ENCODE measurements at regions not wholly inside any gene's neighbourhood (a gene's known extent, or its start where the extent isn't known, plus 50 kb on each side); places are given as distances from the start of the nearest gene placed in this dataset.

GRCh38 chr10:90168244-90168643 lies 466.9 kb downstream of the KIF20B start:
- no peak overlapping the region for H3K27ac Mint-ChIP-seq
- ATAC-seq, result no peak

GRCh38 chr10:90171014-90171722 lies 469.8 kb downstream of the KIF20B start:
- Mint-ChIP-seq H3K27me3 (peaks cover 2% of the 10 kb centered on the region), H3K4me1 (no peaks in the 10 kb centered on the region), H3K9me3 (no peaks in the 10 kb centered on the region), H3K36me3 (ENCODE audit: low read depth) (no peaks in the 10 kb centered on the region), H3K4me3 (no peak overlapping the region), H3K27ac (no peak overlapping the region)
- ATAC-seq (no peak), DNase-seq (no peak)

More at GRCh38 chr10:90168244-90168643, 466.9 kb downstream of the KIF20B start:
- Mint-ChIP-seq H3K27me3 (peaks cover 2% of the 10 kb centered on the region), H3K9me3 (no peaks in the 10 kb centered on the region), H3K36me3 (ENCODE audit: low read depth) (no peaks in the 10 kb centered on the region), H3K4me3 (no peak overlapping the region), H3K4me1 (no peaks in the 10 kb centered on the region)
- DNase-seq, result no peak

- H3K9me3 Mint-ChIP-seq, result no peaks in the 10 kb centered on the region
- H3K27ac Mint-ChIP-seq, result no peak overlapping the region
- no peaks in the 10 kb centered on the region for H3K36me3 Mint-ChIP-seq (ENCODE audit: low read depth)
- H3K4me3 Mint-ChIP-seq, result no peak overlapping the region
- DNase-seq (no peak), ATAC-seq (no peak)
- no peaks in the 10 kb centered on the region for H3K4me1 Mint-ChIP-seq
- peaks cover 2% of the 10 kb centered on the region for H3K27me3 Mint-ChIP-seq
Observed at GRCh38 chr10:90174531-90174930, 473.1 kb downstream of the KIF20B start.

GRCh38 chr10:90175161-90175681 lies 473.8 kb downstream of the KIF20B start:
- DNase-seq, result no peak
- no peak overlapping the region for H3K4me3 Mint-ChIP-seq
- H3K27me3 Mint-ChIP-seq, result no peaks in the 10 kb centered on the region
- ATAC-seq, result no peak
- H3K9me3 Mint-ChIP-seq, result no peaks in the 10 kb centered on the region
- H3K36me3 Mint-ChIP-seq (ENCODE audit: low read depth), result no peaks in the 10 kb centered on the region
- H3K27ac Mint-ChIP-seq, result no peak overlapping the region
- H3K4me1 Mint-ChIP-seq, result no peaks in the 10 kb centered on the region

GRCh38 chr10:90179696-90180407 lies 478.5 kb downstream of the KIF20B start:
- Mint-ChIP-seq H3K27ac (no peak overlapping the region), H3K4me1 (no peaks in the 10 kb centered on the region), H3K4me3 (no peak overlapping the region), H3K9me3 (peaks cover 4% of the 10 kb centered on the region), H3K27me3 (no peaks in the 10 kb centered on the region), H3K36me3 (ENCODE audit: low read depth) (no peaks in the 10 kb centered on the region)
- no peak for ATAC-seq
- DNase-seq, result no peak

DNA sequence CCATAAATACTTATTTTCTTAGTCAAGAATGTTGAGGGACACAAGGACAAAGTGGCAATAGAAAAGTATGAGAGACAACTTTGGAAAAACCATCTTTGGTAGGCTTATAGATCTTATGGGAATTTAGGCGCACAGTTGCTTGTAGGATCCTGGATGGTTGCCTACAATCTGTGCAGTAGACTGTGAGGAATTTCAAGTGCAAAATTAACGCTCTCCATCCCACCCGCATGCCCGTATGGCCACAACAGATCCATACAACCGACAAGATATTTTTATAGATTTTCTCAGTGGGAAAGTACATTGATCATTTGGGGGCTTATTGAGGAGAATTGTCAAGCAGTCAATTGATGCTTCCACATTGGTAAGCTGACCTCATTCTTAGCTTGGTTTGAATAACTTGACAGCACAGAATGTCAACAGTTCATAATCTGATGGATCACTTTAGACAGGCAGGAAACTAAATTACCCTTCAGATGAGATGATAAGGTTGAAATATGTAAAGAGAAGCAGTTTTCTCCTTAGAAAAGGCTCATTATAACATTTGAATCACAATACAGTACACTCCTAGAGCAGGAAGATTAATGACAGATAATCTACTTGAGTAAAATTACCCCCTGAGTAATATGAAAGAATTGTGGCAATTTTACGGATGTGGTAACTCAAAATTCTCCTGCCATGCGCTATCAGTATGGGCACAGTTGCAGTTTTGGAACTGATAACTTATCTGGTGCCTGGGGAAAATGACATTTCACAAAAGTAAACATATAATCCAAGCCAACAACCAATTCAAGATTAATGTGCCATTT lies 479.7 kb downstream of the KIF20B start:
- ATAC-seq, result no peak
- Mint-ChIP-seq H3K27me3 (no peaks in the 10 kb centered on the region), H3K36me3 (ENCODE audit: low read depth) (no peaks in the 10 kb centered on the region), H3K9me3 (peaks cover 4% of the 10 kb centered on the region), H3K4me3 (no peak overlapping the region), H3K4me1 (no peaks in the 10 kb centered on the region), H3K27ac (no peak overlapping the region)
- DNase-seq, result no peak

DNA sequence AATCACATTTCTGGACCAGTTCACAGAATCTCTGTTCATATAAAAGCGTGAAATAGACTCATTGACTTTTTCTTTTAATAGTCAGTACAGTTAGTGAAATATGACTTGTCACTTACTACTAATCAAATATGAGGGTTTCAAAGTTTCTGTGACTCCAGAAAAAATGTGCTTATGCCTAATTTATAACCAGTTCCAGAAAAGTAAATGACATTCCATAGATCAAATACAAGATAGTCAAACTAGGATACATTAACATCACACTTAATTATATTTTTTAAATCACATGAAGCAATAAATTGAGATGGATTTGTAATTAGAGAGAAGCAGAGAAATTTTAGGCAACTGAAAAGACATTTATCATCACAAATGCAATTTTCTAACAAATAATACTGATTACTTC lies 491.4 kb downstream of the KIF20B start:
- H3K9me3 Mint-ChIP-seq, result peaks cover 4% of the 10 kb centered on the region
- H3K27me3 Mint-ChIP-seq, result no peaks in the 10 kb centered on the region
- no peak for ATAC-seq
- H3K4me3 Mint-ChIP-seq, result no peak overlapping the region
- H3K4me1 Mint-ChIP-seq, result no peaks in the 10 kb centered on the region
- H3K27ac Mint-ChIP-seq, result no peak overlapping the region
- H3K36me3 Mint-ChIP-seq (ENCODE audit: low read depth), result no peaks in the 10 kb centered on the region
- no peak for DNase-seq

DNA sequence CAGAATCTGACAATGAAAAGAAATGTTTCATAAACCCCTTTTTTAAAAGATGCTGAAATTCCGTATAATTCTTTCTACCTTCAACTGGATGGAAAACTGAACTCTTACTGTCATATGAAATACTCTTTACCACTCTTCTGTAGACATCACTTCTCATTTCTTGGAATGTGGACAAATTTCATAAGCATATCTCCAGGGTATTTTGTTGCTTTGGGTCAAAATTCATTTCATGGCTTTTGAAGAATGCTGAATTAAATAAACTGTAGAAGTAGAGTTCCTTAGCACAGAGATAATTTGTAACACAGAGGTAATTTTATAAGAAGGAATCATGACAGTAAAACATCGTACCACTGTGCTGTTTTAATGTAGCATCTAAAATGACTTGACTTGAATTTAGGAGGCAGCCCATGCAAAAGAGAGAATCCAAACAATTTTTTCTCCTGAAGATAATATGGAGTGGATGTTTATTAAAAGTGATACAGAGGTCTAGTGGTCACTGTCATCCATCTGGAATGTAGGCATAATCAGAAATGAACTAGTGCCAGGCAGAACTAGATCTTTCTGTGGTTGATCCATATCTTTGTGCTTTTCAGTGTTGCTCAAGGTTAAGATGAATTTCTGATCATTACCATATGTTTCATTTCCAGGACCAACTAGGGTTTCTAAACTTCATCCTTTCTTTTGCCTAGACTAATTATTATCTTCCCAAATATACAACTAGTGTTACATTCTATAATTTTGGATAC lies 492.0 kb downstream of the KIF20B start:
- Mint-ChIP-seq H3K27me3 (no peaks in the 10 kb centered on the region), H3K4me3 (no peak overlapping the region), H3K9me3 (peaks cover 4% of the 10 kb centered on the region), H3K27ac (no peak overlapping the region), H3K36me3 (ENCODE audit: low read depth) (no peaks in the 10 kb centered on the region), H3K4me1 (no peaks in the 10 kb centered on the region)
- ATAC-seq, result no peak
- DNase-seq, result no peak

DNA sequence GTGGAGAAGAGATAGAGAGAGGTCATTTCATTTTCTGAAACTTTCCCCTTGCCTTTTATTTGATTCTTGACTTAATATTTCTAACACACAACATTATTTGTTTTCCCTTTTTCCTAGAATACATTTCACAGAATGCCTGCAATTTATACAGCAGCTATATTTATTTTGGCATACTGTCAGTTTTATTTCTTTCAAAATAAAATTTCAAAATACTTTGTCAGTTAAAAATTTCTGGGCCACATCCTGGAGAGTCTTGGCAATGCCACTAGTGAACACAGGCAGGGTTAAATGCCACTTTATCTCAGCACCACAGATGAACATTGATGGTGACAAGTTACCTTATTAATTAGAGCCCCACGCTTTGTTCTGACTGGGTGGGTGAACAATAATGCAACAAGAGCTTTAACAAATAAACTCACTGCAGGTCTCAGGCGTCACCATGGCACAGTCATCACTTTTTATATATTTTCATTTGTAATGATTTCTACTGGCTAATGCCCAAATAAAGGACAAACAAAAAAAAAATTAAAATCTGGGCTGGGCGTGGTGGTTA lies 494.0 kb downstream of the KIF20B start:
- no peak for DNase-seq
- no peak overlapping the region for H3K4me3 Mint-ChIP-seq

DNA sequence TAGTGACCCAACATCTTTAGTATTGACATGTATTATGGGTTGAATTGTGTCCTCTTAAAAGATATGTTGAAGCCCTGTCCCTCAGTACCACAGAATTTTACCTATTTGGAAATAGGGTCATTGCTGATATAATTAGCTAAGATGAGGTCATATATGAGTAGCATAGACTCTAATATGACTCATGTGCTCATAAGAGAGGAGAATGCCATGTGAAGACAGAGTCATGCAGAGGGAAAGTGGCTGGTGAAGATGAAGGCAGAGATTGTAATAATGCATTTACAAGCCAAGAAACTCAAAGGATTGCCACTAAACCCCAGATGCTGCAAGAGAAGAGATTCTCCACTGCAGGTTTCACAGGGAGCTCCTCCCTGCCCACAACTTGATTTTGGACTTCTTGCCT lies 496.4 kb downstream of the KIF20B start:
- H3K36me3 Mint-ChIP-seq (ENCODE audit: low read depth), result no peaks in the 10 kb centered on the region
- ATAC-seq (no peak), DNase-seq (no peak)
- H3K9me3 Mint-ChIP-seq, result no peaks in the 10 kb centered on the region
- no peak overlapping the region for H3K27ac Mint-ChIP-seq
- no peaks in the 10 kb centered on the region for H3K27me3 Mint-ChIP-seq
- no peak overlapping the region for H3K4me3 Mint-ChIP-seq
- no peaks in the 10 kb centered on the region for H3K4me1 Mint-ChIP-seq

More for the DNA sequence above, 494.0 kb downstream of the KIF20B start:
- no peak overlapping the region for H3K27ac Mint-ChIP-seq
- H3K36me3 Mint-ChIP-seq (ENCODE audit: low read depth), result no peaks in the 10 kb centered on the region
- no peaks in the 10 kb centered on the region for H3K9me3 Mint-ChIP-seq
- no peaks in the 10 kb centered on the region for H3K4me1 Mint-ChIP-seq
- no peaks in the 10 kb centered on the region for H3K27me3 Mint-ChIP-seq
- no peak for ATAC-seq

DNA sequence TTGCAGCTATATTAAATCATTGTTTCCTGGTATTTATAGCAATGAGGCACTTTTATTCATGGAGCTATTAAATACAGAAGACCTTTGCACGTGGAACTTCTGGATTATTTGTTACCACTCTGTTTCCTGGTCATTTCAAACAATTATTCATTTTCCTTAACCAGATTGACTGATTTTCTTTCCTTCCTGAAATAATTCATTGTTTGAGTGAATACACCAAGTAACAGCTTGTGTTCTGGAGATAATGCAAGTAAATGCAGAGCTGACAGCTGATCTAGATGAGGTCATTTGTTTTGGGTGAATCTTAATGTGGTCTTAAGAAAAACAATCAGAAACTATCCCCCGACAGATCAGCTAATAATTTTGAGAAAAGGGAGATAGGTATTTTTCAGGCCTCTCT lies 497.7 kb downstream of the KIF20B start:
- H3K27me3 Mint-ChIP-seq, result no peaks in the 10 kb centered on the region
- no peak overlapping the region for H3K4me3 Mint-ChIP-seq
- H3K27ac Mint-ChIP-seq, result no peak overlapping the region
- no peaks in the 10 kb centered on the region for H3K4me1 Mint-ChIP-seq
- no peaks in the 10 kb centered on the region for H3K36me3 Mint-ChIP-seq (ENCODE audit: low read depth)
- DNase-seq (no peak), ATAC-seq (no peak)
- H3K9me3 Mint-ChIP-seq, result no peaks in the 10 kb centered on the region

DNA sequence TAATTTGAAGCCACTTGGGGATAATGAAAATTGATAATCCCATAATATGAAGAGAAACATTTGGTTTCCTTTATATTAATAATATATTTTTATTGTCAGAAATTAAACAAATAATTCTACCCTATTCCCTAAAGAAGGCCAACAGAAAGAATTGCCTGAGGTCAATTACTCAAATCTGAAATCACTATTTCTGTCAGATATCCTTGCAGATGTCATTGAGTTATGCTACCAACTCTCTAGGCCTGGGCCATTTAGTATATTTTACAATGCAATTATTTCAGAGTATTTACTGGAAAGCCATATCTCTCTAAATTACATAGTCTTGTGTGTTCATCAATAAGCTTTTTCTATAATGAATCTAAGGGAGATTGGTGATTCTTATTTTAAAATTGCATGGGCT lies 498.1 kb downstream of the KIF20B start:
- Mint-ChIP-seq H3K36me3 (ENCODE audit: low read depth) (no peaks in the 10 kb centered on the region), H3K4me1 (no peaks in the 10 kb centered on the region), H3K9me3 (no peaks in the 10 kb centered on the region), H3K27ac (no peak overlapping the region), H3K4me3 (no peak overlapping the region), H3K27me3 (no peaks in the 10 kb centered on the region)
- DNase-seq (no peak), ATAC-seq (no peak)

- DNase-seq (no peak), ATAC-seq (no peak)
- Mint-ChIP-seq H3K36me3 (ENCODE audit: low read depth) (no peaks in the 10 kb centered on the region), H3K4me1 (no peaks in the 10 kb centered on the region), H3K9me3 (no peaks in the 10 kb centered on the region), H3K27me3 (peaks cover under 1% of the 10 kb centered on the region), H3K27ac (no peak overlapping the region), H3K4me3 (no peak overlapping the region)
Observed at GRCh38 chr10:90204131-90204955, 503.0 kb downstream of the KIF20B start.

All from activated naive CD8-positive, alpha-beta T cell treated with anti-CD3 and anti-CD28 coated beads, Interleukin-2, amount 50 U/mL, for 24 hours (primary cell).